Smooth muscle cell (in vitro differentiated cells): ENCODE measurements at regions not wholly inside any gene's neighbourhood (a gene's known extent, or its start where the extent isn't known, plus 50 kb on each side); places are given as distances from the start of the nearest gene placed in this dataset.

Experiments
- DNase-seq: peaks from one replicate; lab custom pipeline; 2025; ENCODE audit not compliant: unreplicated experiment; lab: John Stamatoyannopoulos, UW
- H2AFZ ChIP-seq: fragments of 200-600 bp; sonication (generic); 2 replicates; pipeline ENCODE4 v1.6.0; 2016; ENCODE audit warnings: antibody characterized with exemption, low read depth, mild to moderate bottlenecking
- H3F3A ChIP-seq: fragments of 200-600 bp; sonication (generic); 2 replicates; pipeline ENCODE4 v1.6.0; 2017; ENCODE audit warnings: antibody characterized with exemption, low read depth
- H3K27ac ChIP-seq: fragments of 200-600 bp; sonication (generic); 2 replicates; pipeline ENCODE4 v1.5.1; 2016; ENCODE audit warnings: low read depth, mild to moderate bottlenecking
- H3K27me3 ChIP-seq: fragments of 200-600 bp; sonication (generic); 2 replicates; pipeline ENCODE4 v1.6.1; 2016; ENCODE audit warnings: low read depth, mild to moderate bottlenecking
- H3K36me3 ChIP-seq: fragments of 200-600 bp; sonication (generic); 2 replicates; pipeline ENCODE4 v1.5.1; 2016; ENCODE audit warnings: low read depth
- H3K4me1 ChIP-seq: fragments of 200-600 bp; sonication (generic); 2 replicates; pipeline ENCODE4 v1.5.1; 2016; ENCODE audit warnings: low read depth
- H3K4me2 ChIP-seq: fragments of 200-600 bp; sonication (generic); 2 replicates; pipeline ENCODE4 v1.6.0; 2016; ENCODE audit warnings: mild to moderate bottlenecking
- H3K4me3 ChIP-seq: fragments of 200-600 bp; sonication (generic); 2 replicates; pipeline ENCODE4 v1.5.1; 2016; ENCODE audit warnings: mild to moderate bottlenecking
- H3K79me2 ChIP-seq: fragments of 200-600 bp; sonication (generic); 2 replicates; pipeline ENCODE4 v1.6.0; 2016; ENCODE audit warnings: low read depth, mild to moderate bottlenecking
- H3K9ac ChIP-seq: fragments of 200-600 bp; sonication (generic); 2 replicates; pipeline ENCODE4 v1.6.0; 2016; ENCODE audit warnings: low read depth
- H3K9me3 ChIP-seq: fragments of 200-600 bp; sonication (generic); replicated peaks from 2 replicates; pipeline ENCODE4 v1.5.1; 2016; ENCODE audit warnings: low read depth
- H4K20me1 ChIP-seq: fragments of 200-600 bp; sonication (generic); 2 replicates; pipeline ENCODE4 v1.6.0; 2016; ENCODE audit warnings: low read depth
- CTCF ChIP-seq: fragments of 200-600 bp; sonication (generic); IDR thresholded peaks from 2 replicates; pipeline ENCODE4 v1.5.1; 2017; ENCODE audit warnings: borderline replicate concordance, mild to moderate bottlenecking, antibody characterized with exemption; ENCODE audit not compliant: insufficient read depth, poor library complexity, severe bottlenecking
- WGBS: methylation state at CpG from one replicate; pipeline ENCODE4 v1.1.7; 2016; ENCODE audit warnings: low lambda C conversion rate; 5-methylcytosine and 5-hydroxymethylcytosine counted together

GRCh38 chr12:45130881-45131281 is 80.0 kb upstream of the DBX2 start:
- 18% methylated on average over 3 of the region's 3 CpGs for WGBS
- H3K27me3 ChIP-seq = no peaks in the 10 kb centered on the region

DNA sequence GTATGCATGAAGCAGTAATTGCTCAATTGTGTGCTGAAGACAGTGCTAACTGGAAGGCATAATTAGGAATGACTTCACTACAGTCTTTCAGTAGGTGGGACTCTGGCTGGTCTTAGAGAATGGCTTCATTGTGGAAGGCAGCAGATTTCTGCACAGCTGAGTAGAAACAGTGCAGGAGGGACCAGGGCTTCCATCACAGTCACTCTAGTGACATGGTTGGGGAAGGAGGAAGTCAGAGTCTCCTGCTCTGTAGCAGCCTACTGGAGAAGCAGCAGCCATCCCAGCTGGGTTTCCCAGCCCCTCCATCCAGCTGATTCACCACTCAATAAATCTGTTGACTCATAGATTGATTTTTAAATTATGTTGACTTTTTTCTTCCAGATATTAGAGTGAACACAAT is 80.6 kb upstream of the DBX2 start:
- no peaks in the 10 kb centered on the region for H4K20me1 ChIP-seq
- H3K9ac ChIP-seq = no peak overlapping the region
- H3K4me1 ChIP-seq = no peaks in the 10 kb centered on the region
- H3K79me2 ChIP-seq = no peaks in the 10 kb centered on the region
- H3K9me3 ChIP-seq = no peaks in the 10 kb centered on the region
- no peak overlapping the region for H3K4me2 ChIP-seq
- H3K36me3 ChIP-seq = no peaks in the 10 kb centered on the region
- TF ChIP-seq CTCF = no peak
- H2AFZ ChIP-seq = no peak overlapping the region
- no peaks in the 10 kb centered on the region for H3F3A ChIP-seq
- H3K27me3 ChIP-seq = no peaks in the 10 kb centered on the region
- H3K4me3 ChIP-seq = no peak overlapping the region
- H3K27ac ChIP-seq = no peak overlapping the region
- DNase-seq = no peak

More at GRCh38 chr12:45130881-45131281, 80.0 kb upstream of the DBX2 start:
- Histone ChIP-seq H3K27ac (no peak overlapping the region), H3K9ac (no peak overlapping the region), H3K4me2 (no peak overlapping the region), H2AFZ (no peak overlapping the region), H4K20me1 (no peaks in the 10 kb centered on the region), H3K36me3 (no peaks in the 10 kb centered on the region), H3K9me3 (no peaks in the 10 kb centered on the region), H3K4me3 (no peak overlapping the region), H3F3A (no peaks in the 10 kb centered on the region), H3K4me1 (no peaks in the 10 kb centered on the region), H3K79me2 (no peaks in the 10 kb centered on the region)
- peak; percentile 59 for TF ChIP-seq CTCF
- no peak for DNase-seq

DNA sequence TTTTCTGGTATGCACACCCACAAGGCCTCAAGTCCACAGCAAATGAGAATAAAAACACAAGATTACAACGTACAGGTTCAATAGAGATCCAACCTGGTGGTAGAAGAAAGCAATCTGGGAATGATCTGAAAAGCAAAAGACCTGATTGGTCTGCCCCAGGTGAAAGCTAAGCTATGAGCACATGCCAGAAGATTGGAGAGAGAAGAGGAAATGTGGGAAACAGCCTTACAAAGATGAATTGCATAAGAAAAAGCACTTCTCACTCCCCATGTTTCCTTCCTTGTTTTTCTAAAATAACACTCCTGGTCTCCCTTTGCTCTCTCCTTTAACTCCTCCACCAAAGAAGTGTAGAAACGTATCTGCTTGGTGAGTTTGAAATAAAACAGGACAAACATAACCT is 77.3 kb upstream of the ANO6 start:
- H3K4me1 ChIP-seq = no peaks in the 10 kb centered on the region
- no peak overlapping the region for H3K27ac ChIP-seq
- no peaks in the 10 kb centered on the region for H3K9me3 ChIP-seq
- no peak for DNase-seq
- no peak overlapping the region for H2AFZ ChIP-seq
- no peaks in the 10 kb centered on the region for H4K20me1 ChIP-seq
- no peaks in the 10 kb centered on the region for H3K79me2 ChIP-seq
- TF ChIP-seq CTCF = no peak
- WGBS = 61% methylated on average over 2 of the region's 2 CpGs
- H3K9ac ChIP-seq = no peak overlapping the region
- no peak overlapping the region for H3K4me2 ChIP-seq
- no peaks in the 10 kb centered on the region for H3K36me3 ChIP-seq
- H3K4me3 ChIP-seq = no peak overlapping the region
- no peaks in the 10 kb centered on the region for H3F3A ChIP-seq
- no peaks in the 10 kb centered on the region for H3K27me3 ChIP-seq

DNA sequence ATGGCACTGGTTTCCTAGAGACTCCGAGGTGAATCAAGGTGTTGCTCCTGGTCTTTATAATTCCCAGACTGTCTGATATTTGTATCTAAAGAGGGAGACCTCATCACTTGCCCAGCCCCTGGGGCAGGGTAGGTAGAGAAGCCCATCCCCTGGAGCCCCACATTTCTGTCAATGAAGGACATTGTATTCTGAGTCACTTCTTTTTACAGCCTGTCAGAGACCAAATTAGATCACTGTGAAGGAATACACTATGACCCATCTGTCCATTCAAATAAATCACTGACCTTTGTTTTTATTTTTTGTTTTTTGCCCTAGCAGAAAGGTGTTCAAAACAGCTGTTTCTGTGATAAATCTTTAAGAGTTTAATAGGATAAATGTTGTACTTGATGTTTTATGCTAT is 67.9 kb upstream of the ANO6 start:
- Histone ChIP-seq H2AFZ (no peak overlapping the region), H3K9ac (no peak overlapping the region), H3K4me1 (no peaks in the 10 kb centered on the region), H3K79me2 (no peaks in the 10 kb centered on the region), H3K4me2 (no peak overlapping the region), H3F3A (no peaks in the 10 kb centered on the region), H3K36me3 (no peaks in the 10 kb centered on the region), H3K9me3 (no peaks in the 10 kb centered on the region), H3K4me3 (no peak overlapping the region), H3K27me3 (no peaks in the 10 kb centered on the region), H4K20me1 (no peaks in the 10 kb centered on the region), H3K27ac (no peak overlapping the region)
- DNase-seq = no peak
- TF ChIP-seq CTCF = no peak
- 97% methylated on average over 1 of the region's 1 CpG for WGBS
